ENCODE measurements at regions not wholly inside any gene's neighbourhood (a gene's known extent, or its start where the extent isn't known, plus 50 kb on each side); places are given as distances from the start of the nearest gene placed in this dataset.
"Not testable (repeated sequence)": the region's sequence is repeated elsewhere in the genome, so short reads cannot be mapped to it uniquely, and the experiment has no call there.

DNA sequence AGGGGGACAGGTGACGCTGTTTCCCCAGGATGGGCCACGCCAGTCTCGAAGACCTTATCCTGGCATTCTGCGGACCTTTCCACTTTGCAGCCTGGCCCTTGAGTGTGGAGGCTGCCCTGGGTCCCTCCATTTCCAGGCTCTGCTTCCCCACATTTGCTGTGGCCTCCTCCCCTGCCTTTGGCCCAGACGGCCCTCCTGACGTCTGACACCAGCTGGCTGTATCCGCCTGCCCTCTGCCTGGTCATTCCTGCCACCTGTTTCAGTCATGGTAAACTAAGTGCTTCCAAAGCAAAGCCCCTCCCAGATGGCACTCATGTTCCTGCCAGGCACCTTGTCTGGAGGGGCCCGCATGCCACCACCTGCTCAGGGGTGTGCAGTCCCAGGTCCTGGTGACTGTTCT is 95.1 kb downstream of the ASB1 start:
- no peak for DNase-seq

DNA sequence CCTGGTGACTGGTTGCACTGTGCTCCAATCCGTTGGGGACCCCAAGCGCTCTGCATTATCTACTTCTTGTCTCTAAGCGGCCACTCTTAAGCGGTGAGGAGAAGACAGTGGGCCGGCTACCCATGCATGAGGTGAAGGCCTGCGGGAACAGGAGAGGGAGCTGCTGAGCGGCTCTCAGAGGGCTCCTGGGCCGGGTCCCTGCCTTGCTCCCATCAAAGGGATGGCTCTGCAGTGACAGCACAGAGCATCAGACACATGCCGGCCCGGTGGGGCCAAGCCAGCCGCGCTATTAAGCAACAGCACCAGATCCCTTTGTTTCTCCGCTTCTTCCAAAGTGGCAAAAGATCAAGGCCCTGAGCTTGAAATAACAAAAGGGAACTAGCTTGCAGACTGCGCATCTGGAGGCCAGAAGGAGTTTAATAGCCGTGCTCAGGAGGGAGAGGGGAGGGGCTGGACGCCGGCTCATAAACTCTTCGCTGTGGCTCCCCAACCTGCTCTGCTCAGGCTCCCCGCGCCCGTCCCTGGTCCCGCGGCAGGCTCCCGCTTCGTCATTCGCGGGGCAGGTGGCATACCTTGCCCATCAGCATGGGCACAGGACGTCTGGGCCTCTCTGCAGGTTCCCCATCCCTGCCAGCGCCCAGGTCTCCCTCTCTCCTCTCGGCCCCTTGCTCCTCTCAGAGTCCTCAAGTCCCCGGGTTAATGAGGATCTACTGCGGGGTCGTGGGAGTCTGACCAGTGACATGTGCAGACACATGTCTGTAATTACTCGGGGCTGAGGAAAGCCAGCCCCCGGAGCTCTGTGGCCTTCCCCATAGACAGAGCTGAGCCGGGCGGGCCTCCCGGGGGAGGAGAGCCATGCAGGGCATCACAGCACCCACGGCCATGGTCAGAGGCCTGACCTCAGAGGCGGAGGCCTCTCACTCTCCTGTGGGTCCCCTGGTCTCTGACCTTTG is 96.7 kb downstream of the ASB1 start:
- DNase-seq = no peak

DNA sequence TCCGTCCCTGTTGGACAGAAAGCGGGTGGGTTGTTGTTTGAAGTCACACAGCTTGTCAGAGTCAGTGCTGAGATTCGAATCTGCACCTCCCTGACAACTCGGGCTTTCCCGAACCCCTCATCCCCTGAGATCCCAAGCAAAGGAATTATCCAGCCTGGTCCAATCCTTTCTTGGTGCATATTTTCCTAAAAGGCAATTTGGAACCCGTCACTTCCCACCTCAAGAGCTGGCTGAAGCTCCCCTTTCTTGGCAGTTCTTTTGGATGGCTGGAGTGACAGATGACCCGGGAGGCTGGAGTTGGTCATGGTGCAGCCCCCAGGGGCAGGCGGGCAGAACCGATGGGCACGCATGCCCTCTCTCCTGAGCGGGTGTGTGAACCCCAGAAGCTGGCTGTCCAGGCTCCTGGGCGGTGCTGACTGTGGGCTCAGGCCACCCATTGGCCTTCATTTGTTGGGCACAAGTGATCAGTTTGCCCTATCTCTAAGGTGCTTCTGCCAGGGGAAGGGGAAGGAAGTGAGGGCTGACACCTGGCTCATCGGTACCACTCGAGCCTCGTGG is 97.8 kb downstream of the ASB1 start:
- no peak for DNase-seq

DNA sequence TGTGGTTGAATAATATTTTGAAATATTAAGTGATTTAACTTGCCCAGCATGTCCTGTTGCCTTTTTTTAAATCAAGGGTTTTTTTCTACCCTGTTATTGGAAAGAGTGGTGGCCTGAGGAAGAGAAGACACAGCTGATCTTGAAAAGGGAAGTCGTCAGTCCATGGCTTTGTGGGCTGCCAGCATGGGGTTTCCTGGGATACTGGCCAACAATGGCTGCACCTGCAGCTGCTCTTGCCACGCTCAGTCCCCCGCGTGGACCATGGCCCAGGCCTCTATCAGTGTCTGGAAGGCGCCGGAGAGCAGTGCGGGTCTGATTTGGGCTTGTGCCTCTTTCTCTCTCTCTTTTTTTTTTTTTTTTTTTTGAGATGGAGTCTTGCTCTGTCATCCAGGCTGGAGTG is 99.3 kb downstream of the ASB1 start:
- no peak for DNase-seq

DNA sequence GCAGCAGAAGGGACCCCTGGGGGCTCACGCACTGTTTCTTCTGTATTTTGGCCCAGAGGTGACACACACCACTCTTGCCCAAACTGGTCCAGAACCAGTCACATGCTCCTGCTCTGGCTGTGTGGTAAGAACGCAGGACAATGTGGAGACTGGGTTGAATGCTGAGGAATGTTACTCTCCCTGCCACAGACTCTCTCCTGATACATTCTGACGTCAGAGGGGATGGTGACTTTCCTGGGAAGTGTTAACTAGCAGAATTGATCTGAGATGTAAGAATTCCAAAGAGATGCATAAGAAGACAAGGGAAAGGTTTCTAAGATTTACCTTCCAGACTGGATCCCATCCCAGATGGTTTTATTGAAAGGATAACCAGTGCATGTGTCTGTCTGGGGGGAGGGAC is 100.8 kb downstream of the ASB1 start:
- no peak for DNase-seq

DNA sequence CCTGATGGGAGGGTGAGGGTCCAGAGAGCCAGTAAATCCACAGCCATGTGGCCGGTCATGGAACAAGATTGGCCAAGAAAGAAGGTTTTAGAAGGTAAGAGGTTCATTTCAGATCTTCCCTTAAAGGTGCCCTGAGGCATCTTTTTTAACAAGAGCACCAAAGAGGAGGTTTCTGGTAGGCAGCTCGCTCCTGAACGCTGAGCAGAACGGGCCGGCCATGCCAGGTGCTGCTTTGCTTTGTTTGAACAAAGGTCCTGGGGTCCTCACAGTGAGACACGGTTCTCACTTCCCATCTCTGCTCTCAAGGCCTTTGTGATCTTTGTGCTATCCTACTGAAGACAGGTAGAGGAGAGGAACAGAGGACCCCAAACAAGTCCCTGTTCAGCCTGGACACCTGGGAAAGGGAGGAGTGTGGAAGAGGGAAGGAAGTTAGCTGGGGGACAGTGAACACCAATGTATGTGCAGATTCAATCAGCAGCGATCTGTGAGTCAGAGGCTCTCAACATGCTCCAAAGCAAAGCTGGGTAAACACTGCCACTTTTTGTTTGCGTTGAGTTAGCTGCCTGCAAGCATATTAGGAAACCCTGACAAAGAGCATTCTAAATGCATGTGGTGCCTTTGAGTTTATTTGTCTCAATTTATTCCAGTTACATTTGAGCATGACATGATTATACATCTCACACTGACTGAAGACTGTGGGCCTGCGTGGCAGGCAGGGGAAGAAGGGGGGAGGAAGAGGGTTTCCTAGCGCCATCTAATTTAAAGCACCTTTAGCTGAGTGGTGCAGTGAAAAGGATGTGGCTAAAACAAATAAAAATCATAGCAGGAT is 102.4 kb downstream of the ASB1 start:
- DNase-seq = no peak

DNA sequence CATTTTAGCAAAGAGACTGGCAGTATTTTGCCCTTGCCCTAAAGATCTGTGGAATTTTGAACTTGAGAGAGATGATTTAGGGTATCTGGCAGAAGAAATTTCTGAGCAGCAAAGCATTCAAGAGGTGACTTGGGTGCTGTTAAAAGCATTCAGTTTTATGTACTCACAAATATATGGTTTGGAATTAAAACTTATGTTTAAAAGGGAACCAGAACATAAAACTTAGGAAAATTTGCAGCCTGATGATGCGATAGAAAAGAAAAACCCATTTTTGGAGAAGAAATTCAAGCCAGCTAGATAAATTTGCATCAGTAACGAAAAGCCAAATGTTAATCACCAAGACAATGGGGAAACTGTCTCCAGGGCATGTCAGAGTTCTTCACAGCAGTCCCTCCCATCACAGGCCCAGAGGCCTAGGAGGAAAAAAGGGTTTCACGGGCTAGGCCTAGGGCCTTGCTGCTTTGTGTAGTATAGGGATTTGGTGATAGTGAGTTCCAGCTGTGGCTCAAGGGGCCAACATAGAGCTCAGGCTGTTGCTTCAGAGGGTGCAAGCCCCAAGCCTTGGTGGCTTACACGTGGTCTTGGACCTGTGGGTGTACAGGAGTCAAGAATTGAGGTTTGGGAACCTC is 104.4 kb downstream of the ASB1 start:
- not testable (repeated sequence) for DNase-seq

DNA sequence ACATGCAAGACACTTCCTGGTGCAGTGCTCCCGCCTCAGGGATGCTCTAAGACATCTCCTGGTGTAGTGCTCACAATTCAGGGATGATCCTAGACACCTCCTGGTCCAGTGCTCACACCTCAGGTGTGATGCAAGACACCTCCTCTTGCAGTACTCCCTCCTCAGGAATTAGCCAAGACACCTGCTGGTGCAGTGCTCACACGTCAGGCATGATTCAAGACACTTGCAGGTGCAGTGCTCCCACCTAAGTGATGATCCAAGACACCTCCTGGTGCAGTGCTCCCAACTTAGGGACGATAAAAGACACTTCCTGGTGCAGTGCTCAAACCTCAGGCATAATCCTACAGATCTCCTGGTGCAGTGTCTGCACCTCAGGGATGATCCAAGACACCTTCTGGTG is 117.0 kb downstream of the ASB1 start:
- not testable (repeated sequence) for DNase-seq

DNA sequence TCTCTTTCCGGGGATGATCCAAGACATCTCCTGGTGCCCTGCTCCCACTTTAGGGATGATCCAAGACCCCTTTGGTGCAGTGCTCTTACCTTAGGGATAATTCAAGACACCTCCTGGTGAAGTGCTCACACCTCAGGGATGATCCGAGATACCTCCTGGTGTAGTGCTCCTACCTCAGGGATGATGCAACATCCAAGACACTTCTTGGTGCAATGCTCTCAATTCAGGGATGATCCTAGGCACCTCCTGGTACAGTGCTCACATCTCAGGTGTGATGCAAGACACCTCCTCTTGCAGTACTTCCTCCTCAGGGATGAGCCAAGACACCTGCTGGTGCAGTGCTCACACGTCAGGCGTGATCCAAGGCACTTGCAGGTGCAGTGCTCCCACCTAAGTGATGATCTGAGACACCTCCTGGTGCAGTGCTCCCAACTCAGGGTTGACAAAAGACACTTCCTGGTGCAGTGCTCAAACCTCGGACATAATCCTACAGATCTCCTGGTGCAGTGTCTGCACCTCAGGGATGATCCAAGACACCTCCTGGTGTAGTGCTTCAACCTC is 122.3 kb downstream of the ASB1 start:
- DNase-seq = no peak

DNA sequence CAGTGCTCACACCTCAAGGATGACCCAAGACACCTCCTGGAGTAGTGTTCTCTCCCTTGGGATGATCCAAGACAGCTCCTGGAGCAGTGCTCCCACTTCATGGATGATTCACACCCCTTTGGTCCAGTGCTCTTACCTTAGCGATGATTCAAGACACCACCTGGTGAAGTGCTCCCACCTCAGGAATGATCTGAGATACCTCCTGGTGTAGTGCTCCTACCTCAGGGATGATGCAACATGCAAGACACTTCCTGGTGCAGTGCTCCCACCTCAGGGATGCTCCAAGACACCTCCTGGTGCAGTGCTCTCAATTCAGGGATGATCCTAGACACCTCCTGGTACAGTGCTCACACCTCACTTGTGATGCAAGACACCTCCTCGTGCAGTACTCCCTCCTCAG is 123.1 kb downstream of the ASB1 start:
- no peak for DNase-seq

DNA sequence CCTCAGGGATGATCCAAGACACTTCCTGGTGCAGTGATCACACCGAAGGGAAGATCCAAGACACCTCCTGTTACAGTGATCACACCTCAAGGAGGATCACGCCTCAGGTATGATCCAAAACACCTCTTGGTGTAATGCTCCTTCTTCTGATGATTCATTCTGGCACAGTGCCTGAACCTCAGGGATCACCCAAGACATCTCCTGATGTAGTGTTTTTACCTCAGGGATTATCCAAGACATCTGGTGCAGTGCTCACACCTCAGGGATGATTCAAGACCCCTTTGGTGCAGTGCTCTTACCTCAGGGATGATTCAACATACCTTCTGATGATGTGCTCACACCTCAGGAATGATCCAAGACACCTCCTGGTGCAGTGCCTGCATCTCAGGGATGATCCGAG is 124.4 kb downstream of the ASB1 start:
- DNase-seq = no peak

DNA sequence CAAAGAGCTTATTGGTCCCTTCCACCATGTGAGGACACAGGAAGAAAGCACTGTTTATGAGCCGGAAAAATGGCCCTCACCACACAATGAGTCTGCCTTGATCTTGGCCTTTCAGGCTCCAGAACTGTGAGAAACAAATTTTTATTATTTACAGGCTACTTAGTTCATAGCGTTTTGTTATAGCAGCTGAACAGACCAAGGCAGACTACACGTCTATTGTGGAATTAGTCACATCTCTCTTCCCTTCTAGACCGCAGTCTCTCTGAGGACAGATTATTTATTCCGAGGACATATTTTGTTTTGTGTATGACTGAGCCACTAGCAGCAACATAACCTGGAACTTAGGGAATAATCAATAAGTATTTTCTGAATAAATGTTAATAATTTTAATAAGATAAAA is 125.5 kb downstream of the ASB1 start:
- DNase-seq = no peak

DNA sequence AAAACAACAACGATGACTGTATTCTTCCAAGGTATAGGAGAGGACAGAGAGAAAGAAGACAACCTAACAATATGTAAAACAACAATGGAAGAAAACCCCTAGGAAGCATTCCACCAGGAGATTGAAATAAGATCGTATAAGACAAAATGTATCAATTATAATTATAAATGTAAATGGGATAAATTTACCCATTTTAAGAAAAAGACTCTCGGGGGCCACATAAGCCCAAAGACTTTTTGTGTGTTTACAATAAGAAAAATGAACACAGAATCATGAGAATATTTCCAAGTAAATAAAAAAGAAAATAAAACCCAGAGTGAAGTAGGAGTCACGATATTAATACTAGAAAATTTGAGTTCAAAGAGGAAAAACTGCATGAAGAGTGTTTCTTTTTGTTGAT is 126.4 kb downstream of the ASB1 start:
- no peak for DNase-seq

DNA sequence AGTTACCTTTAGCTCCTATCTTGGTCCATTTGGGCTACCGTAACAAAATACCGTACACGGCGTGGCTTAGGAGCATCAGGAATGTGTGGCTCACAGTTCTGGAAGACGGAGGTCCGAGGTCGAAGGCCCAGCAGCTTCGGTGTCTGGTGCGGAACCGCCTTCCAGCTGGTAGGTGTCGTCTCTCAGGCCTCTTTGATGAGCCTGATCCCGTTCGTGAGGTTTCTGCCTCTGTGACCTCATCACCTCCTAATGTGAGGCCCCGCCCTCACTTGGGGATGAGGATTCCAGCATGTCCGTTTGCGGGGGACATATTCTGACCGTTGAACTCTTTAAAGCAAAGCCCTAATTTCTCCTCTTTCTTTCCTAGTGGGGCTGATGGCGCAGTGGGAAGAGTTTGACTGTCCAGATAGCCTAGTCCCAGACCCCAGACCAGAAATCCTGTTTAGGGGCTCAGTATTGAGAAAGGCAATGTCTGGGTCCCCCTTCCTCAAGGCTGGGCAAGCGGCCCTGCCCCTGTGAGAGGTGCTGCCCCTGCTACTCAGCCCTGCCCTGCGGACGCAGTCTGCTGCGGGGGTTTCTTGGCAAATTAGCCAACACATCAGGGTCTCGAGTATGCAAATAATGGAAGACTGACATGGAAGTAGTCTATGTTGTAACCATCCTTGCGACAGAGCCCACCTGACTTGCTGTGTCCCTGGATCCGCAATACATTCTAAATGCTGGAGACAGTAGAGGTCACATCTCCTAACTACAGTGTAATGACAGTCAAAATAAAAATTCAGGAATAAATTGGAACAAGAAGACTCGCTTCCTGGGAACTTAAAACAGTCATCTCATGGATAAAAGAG is 128.0 kb downstream of the ASB1 start:
- DNase-seq = no peak

DNA sequence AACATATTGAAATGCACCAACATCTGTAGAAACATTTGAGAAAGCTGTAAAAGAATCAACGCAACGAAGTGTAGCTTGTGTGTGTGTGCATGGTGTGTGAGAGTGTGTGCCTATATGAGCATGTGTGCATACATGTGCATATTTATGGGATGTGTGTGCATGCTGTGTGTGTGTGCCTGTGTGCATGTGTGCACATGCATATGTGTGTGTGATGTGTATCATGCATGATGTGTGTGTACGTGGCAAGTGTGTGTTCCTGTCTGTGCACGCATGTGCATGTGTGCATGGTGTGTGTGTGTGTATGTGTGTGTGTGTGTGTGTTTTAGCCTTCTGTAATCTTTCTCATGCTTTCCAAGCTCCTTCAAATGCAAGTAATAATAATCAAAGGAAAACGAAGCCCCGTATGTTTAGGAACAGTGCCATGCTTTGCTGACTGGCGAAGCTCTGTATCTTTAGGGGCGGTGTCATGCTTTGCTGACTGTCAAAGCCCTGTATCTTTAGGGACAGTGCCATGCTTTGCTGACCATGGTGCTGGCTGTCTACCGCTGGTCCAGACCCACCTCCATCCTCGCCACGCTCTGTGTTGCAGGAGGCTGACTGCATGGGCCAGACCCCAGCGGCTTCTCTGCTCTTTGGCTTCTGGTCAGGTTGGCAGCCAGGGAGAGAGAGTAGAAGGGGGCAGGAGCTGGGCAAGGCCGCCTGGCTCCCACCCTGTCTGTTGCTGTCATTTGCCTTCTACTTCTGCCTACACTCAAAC is 129.2 kb downstream of the ASB1 start:
- no peak for DNase-seq

DNA sequence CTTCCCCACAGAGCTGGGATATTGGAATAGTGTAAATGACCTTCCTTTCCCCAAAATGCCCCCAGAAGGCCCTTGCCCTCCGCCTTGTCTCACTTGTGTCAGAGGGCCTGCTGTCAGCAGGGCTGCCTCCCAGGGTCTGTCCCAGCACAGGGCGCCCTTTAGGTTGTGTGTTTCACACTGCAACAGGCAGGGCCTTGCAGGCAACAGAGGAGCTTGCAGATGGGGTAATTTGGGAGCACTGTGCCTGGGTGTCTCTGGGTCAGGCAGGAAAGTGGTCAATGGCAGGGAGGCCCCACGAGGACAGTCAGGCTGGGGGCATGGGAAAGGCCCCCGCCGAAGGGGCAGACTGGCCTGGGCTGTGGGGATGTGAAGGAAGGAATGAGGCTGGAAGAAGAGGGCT is 130.7 kb downstream of the ASB1 start:
- DNase-seq = no peak

DNA sequence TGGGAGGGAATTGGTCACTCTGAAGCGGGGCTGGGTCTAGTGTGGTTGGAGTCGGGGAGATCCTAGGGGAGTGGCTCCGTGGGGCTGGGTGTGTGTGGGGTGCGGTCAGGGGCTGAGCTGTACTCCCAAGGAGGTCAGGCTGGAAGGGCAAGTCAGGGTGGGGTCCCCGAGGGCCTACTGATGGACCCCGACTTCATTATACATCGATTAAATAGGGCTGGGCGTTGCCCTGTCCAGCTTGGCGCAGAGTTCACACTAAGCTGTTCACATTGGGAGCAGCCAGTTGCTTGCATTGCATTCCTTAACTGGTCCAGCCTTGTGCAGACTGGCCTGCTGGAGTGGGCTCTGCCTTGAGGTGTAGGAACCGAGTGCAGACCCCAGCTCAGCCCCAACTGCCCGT is 131.2 kb downstream of the ASB1 start:
- DNase-seq = no peak

DNA sequence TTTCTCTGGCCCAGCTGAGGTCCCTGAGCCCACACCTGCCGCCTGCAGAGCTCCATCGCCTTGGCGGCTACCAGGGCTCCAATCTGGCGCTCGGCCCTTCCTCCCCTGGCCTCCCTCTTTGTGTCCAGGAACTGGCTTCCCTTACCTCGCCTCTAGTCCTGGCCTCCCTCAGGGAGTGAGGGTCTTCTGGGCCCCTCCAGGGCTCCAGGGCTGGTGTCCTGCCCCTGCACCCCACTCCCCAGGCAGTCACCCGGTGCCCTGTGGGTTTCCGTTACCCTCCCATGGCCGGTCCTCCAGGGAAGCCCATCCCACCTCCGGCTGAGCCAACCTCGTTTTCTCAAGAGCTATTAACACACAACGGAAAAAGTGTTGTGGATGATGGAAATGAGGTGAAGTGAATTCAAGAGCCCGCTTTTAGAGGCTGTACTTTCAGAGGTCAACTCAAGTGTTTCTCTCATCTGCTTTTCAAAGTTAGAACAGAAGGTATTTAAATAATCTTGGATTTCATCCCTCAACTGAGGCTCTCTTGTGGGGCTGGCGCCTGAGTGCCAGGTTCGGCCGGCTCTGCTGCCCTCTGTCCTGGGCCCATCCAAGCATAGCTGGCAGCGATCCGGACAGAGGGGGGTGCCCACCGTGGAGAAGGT is 131.9 kb downstream of the ASB1 start:
- no peak for DNase-seq

DNA sequence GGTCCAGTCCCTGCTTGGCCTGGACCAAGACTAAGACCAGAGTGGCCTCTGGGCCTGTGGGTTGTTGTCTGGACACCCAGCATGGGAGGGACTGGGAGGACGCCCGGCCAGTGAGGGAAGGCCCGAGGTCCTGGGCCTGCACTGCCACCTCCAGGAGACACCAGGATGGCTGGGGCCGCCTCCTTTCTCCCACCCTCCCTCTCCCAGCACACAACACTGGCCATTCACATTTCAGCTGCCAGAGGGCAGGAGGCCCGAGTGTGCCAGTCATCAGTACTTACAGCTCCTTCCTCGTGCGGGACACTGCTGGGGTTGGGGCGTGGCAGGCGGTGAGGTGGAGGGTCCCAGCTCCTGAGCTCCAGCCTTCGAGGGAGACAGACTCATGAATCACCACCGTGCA is 133.5 kb downstream of the ASB1 start:
- no peak for DNase-seq

DNA sequence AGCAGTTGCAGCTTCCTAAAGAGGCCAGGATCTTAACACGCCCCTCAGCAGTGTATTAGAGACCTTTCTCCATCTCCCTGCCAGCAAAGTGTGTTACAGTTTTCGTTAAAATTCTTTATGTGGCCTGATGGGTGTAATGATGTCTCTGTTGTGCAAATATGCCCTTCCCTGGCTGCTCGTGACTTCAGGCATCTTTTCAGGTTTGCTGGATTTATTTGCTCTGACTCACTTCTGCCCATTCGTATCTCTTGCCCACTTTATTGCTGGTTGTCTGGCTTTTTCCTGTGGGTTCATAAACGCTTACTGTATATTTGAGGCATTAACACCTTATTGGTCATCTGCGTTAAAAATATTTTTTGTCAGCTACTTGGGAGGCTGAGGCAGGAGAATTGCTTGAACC is 134.5 kb downstream of the ASB1 start:
- no peak for DNase-seq

DNA sequence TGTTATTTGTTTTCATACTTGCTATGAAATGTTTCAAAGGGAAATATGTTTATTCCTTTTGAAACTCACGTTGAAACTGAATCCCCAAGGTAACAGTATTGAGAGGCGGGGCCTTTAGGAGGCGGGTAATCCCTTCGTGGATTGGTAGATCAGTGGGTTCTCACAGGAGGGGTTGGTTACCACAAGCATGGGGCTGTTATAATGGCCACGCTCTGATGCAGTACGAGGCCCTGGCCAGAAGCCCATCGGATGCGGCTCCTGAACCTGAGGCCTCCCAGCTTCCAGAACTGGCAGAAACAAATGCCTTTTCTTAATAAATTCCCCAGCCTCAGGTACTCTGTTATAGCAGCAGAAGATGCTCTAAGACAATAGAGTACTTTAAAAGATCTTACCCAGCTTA is 135.7 kb downstream of the ASB1 start:
- DNase-seq = no peak

All from NK-92 treated with Interleukin-12 subunit alpha and Interleukin-12 subunit beta, amount 100 ng/mL, for 24 hours (cell line).